HEK293T (cell line): ENCODE measurements at regions not wholly inside any gene's neighbourhood (a gene's known extent, or its start where the extent isn't known, plus 50 kb on each side); places are given as distances from the start of the nearest gene placed in this dataset.

Experiments
- ARNT ChIP-seq: fragments of 450-650 bp; IDR thresholded peaks from 2 replicates; pipeline ENCODE4 v1.6.1; 2017; ENCODE audit warnings: mild to moderate bottlenecking
- BHLHE40 ChIP-seq: fragments of 450-650 bp; IDR thresholded peaks from 2 replicates; pipeline ENCODE4 v1.6.1; 2016; ENCODE audit warnings: mild to moderate bottlenecking, moderate library complexity, borderline replicate concordance
- CTBP1 ChIP-seq: fragments of 450-650 bp; IDR thresholded peaks from 2 replicates; pipeline ENCODE4 v1.6.1; 2016; ENCODE audit warnings: borderline replicate concordance
- ELF4 ChIP-seq: fragments of 450-650 bp; IDR thresholded peaks from 2 replicates; pipeline ENCODE4 v1.6.1; 2017; ENCODE audit warnings: antibody characterized with exemption
- FOXA1 ChIP-seq: fragments of 450-650 bp; IDR thresholded peaks from 2 replicates; pipeline ENCODE4 v1.6.1; 2016; ENCODE audit warnings: mild to moderate bottlenecking
- FOXK2 ChIP-seq: fragments of 450-650 bp; IDR thresholded peaks from 2 replicates; pipeline ENCODE4 v1.6.1; 2016; ENCODE audit warnings: mild to moderate bottlenecking
- FOXM1 ChIP-seq: fragments of 450-650 bp; IDR thresholded peaks from 2 replicates; pipeline ENCODE4 v1.6.1; 2017; ENCODE audit warnings: mild to moderate bottlenecking, borderline replicate concordance
- LEF1 ChIP-seq: fragments of 450-650 bp; IDR thresholded peaks from 2 replicates; pipeline ENCODE4 v1.6.1; 2017; ENCODE audit warnings: mild to moderate bottlenecking, borderline replicate concordance
- NFRKB ChIP-seq: fragments of 450-650 bp; IDR thresholded peaks from 2 replicates; pipeline ENCODE4 v1.6.1; 2016; ENCODE audit warnings: mild to moderate bottlenecking, moderate library complexity
- PKNOX1 ChIP-seq: fragments of 450-650 bp; IDR thresholded peaks from 2 replicates; pipeline ENCODE4 v1.6.1; 2016
- SP1 ChIP-seq: fragments of 450-650 bp; IDR thresholded peaks from 2 replicates; pipeline ENCODE4 v1.6.1; 2017
- SUZ12 ChIP-seq: fragments of 450-650 bp; IDR thresholded peaks from 2 replicates; pipeline ENCODE4 v1.6.1; 2016; ENCODE audit warnings: mild to moderate bottlenecking
- TARDBP ChIP-seq: fragments of 450-650 bp; IDR thresholded peaks from 2 replicates; pipeline ENCODE4 v1.6.1; 2016
- ZNF384 ChIP-seq: fragments of 450-650 bp; IDR thresholded peaks from 2 replicates; pipeline ENCODE4 v1.6.1; 2016

DNA sequence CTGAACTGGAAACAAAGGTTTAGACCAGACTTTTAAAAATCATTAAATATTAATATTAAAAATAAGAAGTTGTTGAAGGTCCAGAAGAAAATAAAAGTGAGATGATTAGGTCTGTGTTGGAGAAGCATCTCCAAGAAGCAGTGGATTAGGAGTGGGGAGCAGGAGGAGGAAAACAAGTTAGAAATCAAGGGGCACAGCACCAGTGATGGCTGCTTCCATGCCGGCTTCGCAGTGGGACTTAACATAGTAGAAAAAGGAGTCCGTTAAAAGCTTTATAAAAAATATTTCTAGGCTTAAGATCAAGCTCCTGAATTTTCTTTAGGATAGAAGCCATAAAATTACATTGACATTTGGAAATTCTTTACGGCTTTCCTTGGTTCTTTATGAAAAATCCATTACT lies 95.8 kb downstream of the CDC14C start:
- no peak for TF ChIP-seq SP1
- TF ChIP-seq SUZ12 = no peak
- no peak for TF ChIP-seq FOXM1
- TF ChIP-seq ZNF384 = no peak
- TF ChIP-seq TARDBP = no peak
- no peak for TF ChIP-seq CTBP1
- no peak for TF ChIP-seq NFRKB
- no peak for TF ChIP-seq FOXA1
- no peak for TF ChIP-seq ARNT
- TF ChIP-seq PKNOX1 = no peak
- TF ChIP-seq FOXK2 = no peak
- no peak for TF ChIP-seq BHLHE40
- TF ChIP-seq ELF4 = no peak
- TF ChIP-seq LEF1 = no peak
